HG03280 (cell line): ENCODE measurements at regions not wholly inside any gene's neighbourhood (a gene's known extent, or its start where the extent isn't known, plus 50 kb on each side); places are given as distances from the start of the nearest gene placed in this dataset.

Source experiments
- ATAC-seq: cut with Tn5 transposase; IDR thresholded peaks from one replicate; pipeline ENCODE4 v1.9.1; 2021; ENCODE audit warnings: mild to moderate bottlenecking, moderate library complexity; ENCODE audit not compliant: unreplicated experiment

DNA sequence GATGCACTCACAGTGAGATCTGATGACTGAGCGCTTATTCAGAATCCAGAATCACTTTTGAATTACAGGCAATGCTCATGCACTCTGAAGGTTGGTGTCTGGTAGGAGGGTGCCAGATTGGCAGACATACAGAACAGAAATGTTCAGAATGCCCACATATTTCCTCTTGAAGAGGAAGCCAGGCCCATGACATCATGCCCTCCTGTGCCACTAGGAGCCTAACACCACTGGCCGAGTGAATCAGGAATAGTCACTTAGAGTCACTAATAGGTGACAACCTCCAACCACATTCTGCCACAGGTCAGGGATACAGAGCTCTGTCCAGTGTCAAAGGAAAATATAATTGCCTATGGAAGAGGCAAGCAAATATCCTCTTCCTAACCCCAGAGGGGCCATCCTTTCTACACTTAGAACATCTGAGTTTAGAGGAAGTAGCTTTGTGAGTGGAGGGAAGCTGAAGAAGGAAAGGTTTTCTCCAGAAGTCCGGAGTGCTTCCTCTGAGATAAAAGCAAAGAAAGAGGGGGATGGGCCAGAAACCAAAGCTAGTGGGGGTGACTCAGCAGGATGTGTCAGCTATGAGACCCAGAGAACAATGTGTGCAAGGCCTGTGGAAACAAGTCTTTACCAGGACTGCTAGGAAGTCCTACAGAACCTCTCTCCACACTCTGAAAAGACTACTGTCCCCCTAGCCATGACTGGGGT is 838.8 kb downstream of the GRID1 start:
- ATAC-seq, result no peak

DNA sequence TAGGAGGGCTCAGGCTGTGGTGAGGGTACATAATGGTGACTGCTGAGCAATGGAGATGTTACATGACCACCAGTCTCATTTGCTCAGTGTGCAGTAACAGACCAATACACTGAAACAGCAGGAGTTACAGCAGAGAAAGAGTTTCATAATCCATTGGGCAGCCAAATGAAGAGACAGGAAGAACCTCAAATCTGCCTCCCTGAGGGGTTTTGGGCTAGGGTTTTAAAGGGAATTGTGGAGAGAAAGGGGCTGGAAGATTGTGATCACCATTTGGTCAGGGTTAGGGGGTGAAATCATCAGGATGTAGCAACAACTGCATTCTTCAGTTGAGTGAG is 838.3 kb downstream of the GRID1 start:
- ATAC-seq, result no peak

DNA sequence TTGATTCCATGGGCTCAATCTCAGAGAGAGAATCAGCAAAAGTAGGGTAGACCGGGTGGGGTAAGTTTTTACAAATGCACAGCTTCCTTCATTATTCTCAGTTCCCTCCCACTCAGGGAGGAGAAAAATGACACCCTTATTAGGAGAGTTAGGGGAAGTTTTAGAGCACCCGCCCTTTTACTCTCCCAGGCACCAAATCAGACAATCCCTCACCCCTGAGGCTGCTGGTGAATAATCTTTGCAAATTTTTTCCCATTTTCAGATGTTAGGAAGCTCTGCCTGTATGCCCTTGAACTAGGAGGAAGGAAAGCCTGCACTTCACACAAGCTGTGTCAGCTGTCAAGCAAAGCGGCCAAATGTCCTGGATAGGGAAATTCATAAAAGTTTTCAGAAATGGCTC is 834.9 kb downstream of the GRID1 start:
- ATAC-seq, result no peak

DNA sequence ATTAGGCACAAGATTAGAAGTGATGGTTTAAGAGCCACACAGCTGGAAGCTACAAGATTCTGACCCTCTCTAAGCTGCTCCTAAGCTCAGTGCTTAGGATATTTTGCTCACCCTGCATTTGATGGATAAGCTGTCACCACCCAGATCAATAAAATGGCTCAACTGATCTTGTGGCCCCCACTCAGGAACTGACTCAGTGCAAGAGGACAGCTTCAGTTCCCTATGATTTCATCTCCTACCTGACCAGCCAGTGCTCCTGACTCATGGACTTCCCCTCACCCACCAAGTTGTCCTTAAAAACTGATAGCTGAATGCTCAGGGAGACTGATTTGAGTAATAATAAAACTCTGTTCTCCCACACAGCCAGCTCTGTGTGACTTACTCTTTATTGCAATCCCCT is 833.8 kb downstream of the GRID1 start:
- no peak for ATAC-seq

DNA sequence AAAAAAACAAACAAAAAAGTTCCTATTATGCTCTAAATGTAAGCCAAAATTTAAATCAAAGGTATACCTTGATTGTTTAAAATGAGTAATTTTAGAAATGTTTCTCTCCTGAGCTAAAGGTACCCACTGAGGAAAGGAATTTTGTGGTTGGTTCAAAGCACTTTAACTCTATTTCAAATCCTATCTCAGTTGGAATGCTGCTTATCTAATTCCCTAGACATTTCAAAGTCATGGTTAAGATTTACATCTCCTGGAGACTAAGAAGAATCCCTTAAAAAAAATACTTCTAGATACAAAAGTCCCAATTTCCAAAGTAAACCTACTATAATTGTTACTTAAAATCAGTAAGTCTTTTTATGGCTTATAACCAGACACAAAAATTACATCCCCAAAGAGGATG is 830.7 kb downstream of the GRID1 start:
- no peak for ATAC-seq

DNA sequence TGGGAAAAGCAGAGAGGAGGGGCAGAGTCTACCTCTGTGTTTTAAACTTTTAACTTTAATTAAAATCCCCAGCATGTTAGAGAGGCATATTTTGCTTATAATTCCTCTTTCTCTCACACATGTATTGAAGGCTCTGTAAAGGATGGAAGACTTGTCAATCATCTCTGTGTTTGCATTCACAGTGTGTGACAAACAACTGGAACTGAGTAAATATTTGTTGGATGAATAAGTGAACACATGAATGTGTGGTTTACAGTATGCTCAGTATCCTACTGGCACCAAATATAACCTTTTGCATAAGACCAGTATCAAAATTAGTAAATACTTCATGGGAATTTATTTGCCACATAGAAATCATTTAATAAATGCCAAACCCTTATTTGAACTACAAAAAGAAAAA is 829.0 kb downstream of the GRID1 start:
- no peak for ATAC-seq

DNA sequence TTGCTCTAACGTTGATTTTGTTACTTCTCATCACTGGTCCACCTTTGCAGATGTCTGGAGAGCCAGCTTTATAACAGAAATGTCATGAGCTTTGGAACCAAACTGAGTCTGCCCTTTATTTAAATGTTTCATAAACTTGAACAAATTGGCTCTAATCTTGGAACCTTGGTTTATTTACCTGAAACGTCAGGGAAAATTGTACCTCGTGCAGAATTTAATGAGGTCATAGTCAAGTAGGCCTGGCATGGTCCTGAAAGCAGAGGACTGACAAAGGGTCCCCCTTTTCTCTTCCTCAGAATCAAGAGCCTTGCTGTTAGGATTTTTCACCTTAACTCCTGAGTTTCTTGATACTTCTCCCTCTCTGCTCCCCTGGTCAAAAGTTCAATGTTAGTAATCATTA is 828.0 kb downstream of the GRID1 start:
- ATAC-seq, result no peak

DNA sequence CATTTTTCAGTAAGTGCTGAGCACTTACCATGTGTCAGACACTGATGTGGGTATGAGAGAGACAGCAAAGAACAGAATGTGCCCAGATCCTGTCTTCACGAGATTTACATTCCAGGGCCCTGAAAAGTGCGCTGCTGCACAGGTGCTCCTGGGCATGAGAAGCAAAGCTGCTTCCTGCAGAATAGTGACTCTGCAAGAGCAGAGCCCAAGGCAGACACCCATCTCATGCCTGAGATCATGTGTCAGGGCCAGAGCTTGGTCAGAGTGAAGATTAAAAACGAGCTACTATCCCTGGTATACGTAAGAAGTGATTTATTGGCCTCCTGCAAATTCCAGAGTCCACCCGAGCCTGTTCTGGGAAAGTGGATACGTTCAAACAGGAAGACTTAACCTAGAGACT is 824.4 kb downstream of the GRID1 start:
- ATAC-seq, result no peak

DNA sequence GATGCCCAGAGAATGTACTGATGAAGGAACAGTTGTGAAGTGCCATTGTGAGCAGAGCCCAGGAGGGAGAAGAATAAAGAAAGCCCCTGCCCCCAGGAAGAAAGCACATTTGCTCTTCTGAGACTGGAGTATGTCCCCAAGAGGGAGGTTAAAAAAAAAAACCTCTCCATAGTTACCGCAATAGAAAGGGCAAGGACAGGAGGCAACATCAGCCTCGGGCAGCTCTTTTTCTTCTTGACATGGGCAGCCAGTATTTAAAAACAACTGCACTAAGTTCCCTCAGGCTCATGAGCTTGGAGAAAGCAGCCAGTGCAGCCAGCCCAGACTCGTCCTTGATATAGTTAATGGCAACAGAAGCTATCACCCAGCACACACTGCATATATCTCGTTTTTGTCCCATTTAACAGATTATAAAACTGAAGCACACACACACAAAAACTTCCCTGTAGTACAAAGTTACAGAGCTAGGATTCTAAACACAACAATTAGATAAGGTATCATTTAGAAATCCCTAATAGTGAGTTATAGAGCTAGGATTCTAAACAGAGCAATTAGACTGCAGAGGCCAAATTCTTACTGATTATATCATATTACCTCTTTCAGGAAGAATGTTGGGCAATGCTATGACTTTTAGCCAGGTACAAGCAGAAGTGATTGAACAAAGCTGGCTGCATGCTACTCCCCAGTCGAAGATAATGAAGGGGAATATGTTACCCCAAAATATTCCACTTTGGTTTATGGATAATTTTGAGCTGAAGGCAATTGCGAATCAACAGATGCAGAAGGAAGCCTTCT is 823.5 kb downstream of the GRID1 start:
- ATAC-seq, result no peak

DNA sequence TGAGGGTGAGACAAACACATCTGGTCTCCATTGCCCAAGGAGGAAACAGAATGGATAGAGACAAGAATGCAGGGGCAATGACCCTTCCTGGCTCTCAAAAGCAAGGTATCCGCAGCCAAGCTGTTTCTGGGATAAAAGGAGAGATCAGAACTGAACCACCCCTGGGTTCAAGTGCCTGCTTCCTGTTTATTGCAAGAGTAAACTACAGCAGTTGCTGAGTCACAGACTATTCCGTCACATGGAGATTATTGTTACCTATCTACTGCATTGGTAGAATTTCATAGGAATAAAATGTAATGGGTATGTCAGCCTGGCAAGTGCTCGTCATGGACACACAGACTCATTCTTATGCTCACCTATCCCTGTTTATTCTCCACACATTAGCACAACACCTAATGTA is 821.6 kb downstream of the GRID1 start:
- no peak for ATAC-seq

DNA sequence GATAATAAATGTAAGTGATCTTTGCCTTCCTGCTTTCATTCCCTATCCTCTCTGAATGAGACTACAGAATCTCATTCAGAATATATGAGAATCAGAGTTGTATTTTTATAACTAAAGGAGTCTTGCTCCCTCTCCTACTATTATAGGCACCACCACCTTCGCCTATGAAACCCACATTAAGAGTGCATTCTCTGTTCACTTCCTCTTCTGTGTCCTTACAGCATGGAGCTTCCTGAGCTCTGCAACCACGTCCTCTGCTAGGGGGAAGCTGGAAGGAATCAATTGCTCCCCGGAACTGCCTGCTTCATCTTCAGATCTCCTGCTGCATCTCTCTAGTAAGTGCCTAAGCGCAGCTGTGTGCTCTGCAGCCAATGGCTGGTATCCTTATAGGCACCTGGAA is 820.7 kb downstream of the GRID1 start:
- ATAC-seq, result no peak

DNA sequence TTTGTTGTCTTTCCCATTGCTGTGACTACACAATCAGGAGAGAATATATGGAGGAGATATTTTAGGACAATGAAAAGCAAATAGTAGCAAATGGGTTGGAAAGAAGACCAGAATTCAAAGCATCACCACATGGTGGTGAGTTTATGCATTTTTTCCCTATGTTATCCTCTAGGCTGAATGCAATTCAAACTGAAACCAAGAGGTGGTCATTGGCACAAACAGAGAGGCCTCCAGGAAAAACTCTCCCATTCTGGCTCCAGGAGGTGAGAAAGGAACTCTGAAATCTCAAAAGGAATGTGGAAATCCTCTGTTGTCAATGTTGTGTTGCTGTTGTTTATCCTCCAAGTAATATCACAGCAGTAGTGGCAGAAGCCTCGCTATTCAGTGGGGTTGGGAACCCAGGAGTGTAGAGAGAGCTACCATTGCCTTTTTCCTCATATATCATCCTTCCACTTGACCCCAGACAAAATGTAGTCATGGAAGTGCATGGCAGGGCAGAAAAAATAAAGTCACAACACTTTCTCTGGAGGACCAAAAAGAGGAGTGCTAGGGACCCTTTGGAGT is 819.1 kb downstream of the GRID1 start:
- no peak for ATAC-seq

DNA sequence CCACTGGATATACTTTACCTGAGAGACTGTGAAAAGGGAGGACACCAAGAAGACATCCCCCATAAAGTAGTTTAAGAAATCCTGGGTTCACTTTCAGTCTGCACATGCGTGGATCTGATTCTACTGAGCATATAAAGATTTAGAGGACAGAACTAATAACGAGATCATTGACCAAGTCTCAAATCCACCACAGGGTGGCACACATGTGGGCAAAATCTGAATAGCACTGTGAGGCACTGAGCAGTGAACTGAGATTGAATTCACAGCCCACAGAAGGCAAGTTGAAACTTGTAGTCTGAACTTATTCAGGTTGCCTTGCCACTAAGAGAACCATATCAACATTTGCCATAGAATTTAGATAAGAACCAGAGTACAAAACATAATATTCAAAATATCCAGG is 818.6 kb downstream of the GRID1 start:
- peak; percentile 93 for ATAC-seq
